CD14-positive monocyte (primary cell): ENCODE measurements at regions not wholly inside any gene's neighbourhood (a gene's known extent, or its start where the extent isn't known, plus 50 kb on each side); places are given as distances from the start of the nearest gene placed in this dataset.

Experiments used
- DNase-seq, 3 donors: peaks; one replicate each; pipeline ENCODE4 v3.0.0-alpha.2; 2011 to 2022
- H2AFZ ChIP-seq: 2 replicates; pipeline ENCODE4 v1.6.0; 2012; ENCODE audit warnings: mild to moderate bottlenecking, low read depth, low read length, inconsistent platforms; ENCODE audit not compliant: insufficient read depth, poor library complexity, severe bottlenecking
- H3K27ac ChIP-seq, 2 donors: 1 replicate in 1 of 2; 2 replicates in 1 of 2; pipeline ENCODE4 v1.5.1; 2012 to 2013; ENCODE audit warnings: low read length in 2 of 2, control low read depth in 1 of 2, inconsistent platforms in 1 of 2, low read depth in 1 of 2, mild to moderate bottlenecking in 1 of 2
- H3K27me3 ChIP-seq, 2 donors: one replicate each; pipeline versions ENCODE4 v1.6.0 to v1.6.1; 2011 to 2013; ENCODE audit warnings: low read length in 2 of 2; ENCODE audit not compliant: control insufficient read depth in 2 of 2, insufficient read depth in 2 of 2
- H3K36me3 ChIP-seq, 2 donors: replicated peaks in 1 of 2; 1 replicate in 1 of 2; 2 replicates in 1 of 2; pipeline versions ENCODE4 v1.5.1 to v1.6.1; 2012 to 2013; ENCODE audit warnings: low read length in 2 of 2, control low read depth in 1 of 2, inconsistent platforms in 1 of 2, mild to moderate bottlenecking in 1 of 2; ENCODE audit not compliant: insufficient read depth in 2 of 2, control insufficient read depth in 1 of 2
- H3K4me1 ChIP-seq, 2 donors: 1 replicate in 1 of 2; 2 replicates in 1 of 2; pipeline versions ENCODE4 v1.5.1 to v1.6.1; 2012 to 2013; ENCODE audit warnings: low read length in 2 of 2, control low read depth in 1 of 2, inconsistent platforms in 1 of 2, mild to moderate bottlenecking in 1 of 2, moderate library complexity in 1 of 2; ENCODE audit not compliant: insufficient read depth in 2 of 2, control insufficient read depth in 1 of 2
- H3K4me2 ChIP-seq: replicated peaks from 2 replicates; pipeline ENCODE3; 2012; ENCODE audit warnings: low read length, moderate library complexity, mild to moderate bottlenecking; ENCODE audit not compliant: poor library complexity, severe bottlenecking; ENCODE audit errors: extremely low read depth
- H3K4me3 ChIP-seq, 3 experiments: fragments of 200-600 bp in 1 of 3; sonication (generic) in 1 of 3; replicated peaks in 1 of 3; 1 replicate in 2 of 3; 2 replicates in 1 of 3; pipeline ENCODE4 v1.5.1; 2011 to 2013; ENCODE audit warnings: low read length in 3 of 3, mild to moderate bottlenecking in 3 of 3, control low read depth in 2 of 3, low read depth in 2 of 3, inconsistent platforms in 1 of 3, moderate library complexity in 1 of 3
- H3K79me2 ChIP-seq: 2 replicates; pipeline ENCODE4 v1.6.0; 2012; ENCODE audit warnings: mild to moderate bottlenecking, control low read depth, inconsistent platforms, low read length, moderate library complexity; ENCODE audit not compliant: insufficient read depth
- H3K9ac ChIP-seq: 2 replicates; pipeline ENCODE4 v1.6.0; 2017; ENCODE audit warnings: low read length, mild to moderate bottlenecking; ENCODE audit not compliant: insufficient read depth, poor library complexity, severe bottlenecking
- H3K9me3 ChIP-seq, 2 donors: replicated peaks in 1 of 2; 1 replicate in 1 of 2; 2 replicates in 1 of 2; pipeline versions ENCODE4 v1.5.1 to v1.6.1; 2012 to 2013; ENCODE audit warnings: low read length in 2 of 2, control low read depth in 1 of 2; ENCODE audit not compliant: control insufficient read depth in 1 of 2, insufficient read depth in 1 of 2
- H4K20me1 ChIP-seq: 2 replicates; pipeline ENCODE4 v1.6.0; 2012; ENCODE audit warnings: mild to moderate bottlenecking, low read length, control low read depth, moderate library complexity; ENCODE audit not compliant: insufficient read depth
- H3K27ac Mint-ChIP-seq, 7 donors: one replicate each; pipeline ENCODE4 v1.8.0; 2020; ENCODE audit warnings: mild to moderate bottlenecking in 7 of 7, mixed read lengths in 7 of 7, moderate library complexity in 6 of 7, inconsistent platforms in 2 of 7
- H3K27me3 Mint-ChIP-seq, 3 donors: one replicate each; pipeline ENCODE4 v1.8.0; 2021 to 2022; ENCODE audit warnings: low read depth in 3 of 3, mild to moderate bottlenecking in 3 of 3, mixed read lengths in 3 of 3, moderate library complexity in 3 of 3, inconsistent platforms in 1 of 3
- H3K36me3 Mint-ChIP-seq, 2 donors: one replicate each; pipeline ENCODE4 v1.8.0; 2020; ENCODE audit warnings: mixed read lengths in 2 of 2, inconsistent platforms in 1 of 2, mild to moderate bottlenecking in 1 of 2
- H3K4me1 Mint-ChIP-seq: one replicate; pipeline ENCODE4 v1.8.0; 2020; ENCODE audit warnings: mild to moderate bottlenecking, mixed read lengths
- H3K4me3 Mint-ChIP-seq, 2 donors: one replicate each; pipeline ENCODE4 v1.8.0; 2020; ENCODE audit warnings: mild to moderate bottlenecking in 2 of 2, mixed read lengths in 2 of 2, moderate library complexity in 1 of 2
- H3K9me3 Mint-ChIP-seq, 7 donors: one replicate each; pipeline ENCODE4 v1.8.0; 2020 to 2022; ENCODE audit warnings: mixed read lengths in 7 of 7, mild to moderate bottlenecking in 6 of 7, moderate library complexity in 6 of 7, inconsistent platforms in 2 of 7
- WGBS: methylation state at CpG from one replicate; pipeline ENCODE4 v1.1.5; 2013; ENCODE audit warnings: missing lambda C conversion rate; ENCODE audit not compliant: insufficient coverage; 5-methylcytosine and 5-hydroxymethylcytosine counted together
- intact Hi-C, 2 donors: fragments of 100-400 bp; cut with micrococcal nuclease; formaldehyde crosslinking; loops; one replicate each; pipeline versions ENCODE4 v1.15.0 to v1.15.1; 2023
- TF ChIP-seq, protein P1 (sequence below): fragments of 200-600 bp; IDR thresholded peaks from one replicate; pipeline ENCODE4 v1.8.0; 2022; ENCODE audit warnings: antibody characterized with exemption, mild to moderate bottlenecking

GRCh38 chr15:93417631-93418030 lies 328.6 kb upstream of the RGMA start:
- no peaks in the 10 kb centered on the region for H3K36me3 ChIP-seq
- H3K36me3 Mint-ChIP-seq, result no peaks in the 10 kb centered on the region
- no peaks in the 10 kb centered on the region for H3K4me1 ChIP-seq
- DNase-seq, result no peak
- no peaks in the 10 kb centered on the region for H4K20me1 ChIP-seq
- no peak overlapping the region for H3K4me3 ChIP-seq
- TF ChIP-seq, protein P1, sequence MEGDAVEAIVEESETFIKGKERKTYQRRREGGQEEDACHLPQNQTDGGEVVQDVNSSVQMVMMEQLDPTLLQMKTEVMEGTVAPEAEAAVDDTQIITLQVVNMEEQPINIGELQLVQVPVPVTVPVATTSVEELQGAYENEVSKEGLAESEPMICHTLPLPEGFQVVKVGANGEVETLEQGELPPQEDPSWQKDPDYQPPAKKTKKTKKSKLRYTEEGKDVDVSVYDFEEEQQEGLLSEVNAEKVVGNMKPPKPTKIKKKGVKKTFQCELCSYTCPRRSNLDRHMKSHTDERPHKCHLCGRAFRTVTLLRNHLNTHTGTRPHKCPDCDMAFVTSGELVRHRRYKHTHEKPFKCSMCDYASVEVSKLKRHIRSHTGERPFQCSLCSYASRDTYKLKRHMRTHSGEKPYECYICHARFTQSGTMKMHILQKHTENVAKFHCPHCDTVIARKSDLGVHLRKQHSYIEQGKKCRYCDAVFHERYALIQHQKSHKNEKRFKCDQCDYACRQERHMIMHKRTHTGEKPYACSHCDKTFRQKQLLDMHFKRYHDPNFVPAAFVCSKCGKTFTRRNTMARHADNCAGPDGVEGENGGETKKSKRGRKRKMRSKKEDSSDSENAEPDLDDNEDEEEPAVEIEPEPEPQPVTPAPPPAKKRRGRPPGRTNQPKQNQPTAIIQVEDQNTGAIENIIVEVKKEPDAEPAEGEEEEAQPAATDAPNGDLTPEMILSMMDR, result no peak
- H2AFZ ChIP-seq, result no peak overlapping the region
- peaks cover 0 to 2% (median 0%) of the 10 kb centered on the region in 7 donors for H3K9me3 Mint-ChIP-seq
- H3K27ac Mint-ChIP-seq, result no peak overlapping the region
- intact Hi-C loops, result no loop called here
- no peaks in the 10 kb centered on the region for H3K4me1 Mint-ChIP-seq
- H3K27me3 ChIP-seq, result no peaks in the 10 kb centered on the region
- no peak overlapping the region for H3K9ac ChIP-seq
- no peak overlapping the region for H3K4me3 Mint-ChIP-seq
- H3K27ac ChIP-seq, result no peak overlapping the region
- WGBS, result 91% methylated on average over 4 of the region's 6 CpGs
- no peak overlapping the region for H3K4me2 ChIP-seq
- peaks cover 2 to 8% (median 7%) of the 10 kb centered on the region in 3 donors for H3K27me3 Mint-ChIP-seq
- H3K79me2 ChIP-seq, result no peaks in the 10 kb centered on the region
- H3K9me3 ChIP-seq, result no peaks in the 10 kb centered on the region

DNA sequence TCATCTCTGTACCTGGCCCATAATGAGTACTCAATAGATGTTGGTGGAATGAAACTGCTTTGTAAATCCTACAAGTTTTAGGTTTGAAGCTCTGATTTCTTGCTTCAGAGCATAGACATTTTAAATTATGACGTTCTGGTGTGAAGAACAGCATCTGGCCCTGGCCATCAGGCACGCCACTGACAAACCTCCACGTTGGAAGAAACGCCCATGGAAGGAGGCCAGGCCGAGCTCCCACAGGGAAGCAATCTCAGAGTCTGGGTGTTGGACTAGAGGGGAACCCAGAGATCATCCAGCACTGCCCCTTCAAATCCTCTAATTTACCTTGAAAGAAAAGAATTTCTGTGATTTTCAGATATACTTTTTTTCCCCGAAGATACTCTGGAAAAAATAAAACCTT lies 328.1 kb upstream of the RGMA start:
- Histone ChIP-seq H3K36me3 (no peaks in the 10 kb centered on the region), H2AFZ (no peak overlapping the region), H3K9me3 (no peaks in the 10 kb centered on the region), H3K4me1 (no peaks in the 10 kb centered on the region), H3K79me2 (no peaks in the 10 kb centered on the region), H3K27ac (no peak overlapping the region), H4K20me1 (no peaks in the 10 kb centered on the region), H3K9ac (no peak overlapping the region), H3K4me3 (no peak overlapping the region), H3K4me2 (no peak overlapping the region), H3K27me3 (no peaks in the 10 kb centered on the region)
- TF ChIP-seq, protein P1, result no peak
- no peak for DNase-seq
- H3K27ac Mint-ChIP-seq, result no peak overlapping the region
- peaks cover 0 to 2% (median 0%) of the 10 kb centered on the region in 7 donors for H3K9me3 Mint-ChIP-seq
- no peaks in the 10 kb centered on the region for H3K4me1 Mint-ChIP-seq
- 90% methylated on average over 3 of the region's 6 CpGs for WGBS
- H3K4me3 Mint-ChIP-seq, result no peak overlapping the region
- intact Hi-C loops, result no loop called here
- H3K36me3 Mint-ChIP-seq, result no peaks in the 10 kb centered on the region
- peaks cover 2 to 7% (median 7%) of the 10 kb centered on the region in 3 donors for H3K27me3 Mint-ChIP-seq
